NCI-H748 (cell line): ENCODE measurements at regions not wholly inside any gene's neighbourhood (a gene's known extent, or its start where the extent isn't known, plus 50 kb on each side); places are given as distances from the start of the nearest gene placed in this dataset.
A peak's percentile ranks its signal among the peaks of the same experiment; 100 is the strongest.

Source experiments
- DNase-seq: peaks from one replicate; lab custom pipeline; 2025; ENCODE audit not compliant: unreplicated experiment; lab: John Stamatoyannopoulos, UW

- DNase-seq, result no peak
These were observed 73.8 kb upstream of the PACRGL start for GRCh38 chr4:20626326-20627005.

GRCh38 chr4:20627866-20628265 lies 72.4 kb upstream of the PACRGL start:
- DNase-seq, result no peak

GRCh38 chr4:20629186-20630106 lies 70.8 kb upstream of the PACRGL start:
- DNase-seq, result no peak

- peak; percentile 74 for DNase-seq
These were observed 61.4 kb upstream of the PACRGL start for GRCh38 chr4:20638825-20639224.

- peak; percentile 82 for DNase-seq
These were observed 60.9 kb upstream of the PACRGL start for GRCh38 chr4:20639346-20639745.

GRCh38 chr4:20640989-20641388 lies 59.3 kb upstream of the PACRGL start:
- DNase-seq, result no peak

- no peak for DNase-seq
These were observed 58.3 kb upstream of the PACRGL start for GRCh38 chr4:20641976-20642375.

GRCh38 chr4:20643631-20644030 lies 56.6 kb upstream of the PACRGL start:
- no peak for DNase-seq

GRCh38 chr4:20645236-20645635 lies 55.0 kb upstream of the PACRGL start:
- no peak for DNase-seq

GRCh38 chr4:20646287-20646686 lies 54.0 kb upstream of the PACRGL start:
- DNase-seq, result no peak
